Progenitor cell of endocrine pancreas (in vitro differentiated cells): ENCODE measurements at regions not wholly inside any gene's neighbourhood (a gene's known extent, or its start where the extent isn't known, plus 50 kb on each side); places are given as distances from the start of the nearest gene placed in this dataset.

Experiments used
- DNase-seq: peaks from one replicate; pipeline ENCODE4 v3.0.0; 2021; ENCODE audit warnings: low spot score; ENCODE audit not compliant: unreplicated experiment
- H3K27ac Mint-ChIP-seq: 2 replicates; pipeline ENCODE4 v1.8.0; 2021; ENCODE audit warnings: mild to moderate bottlenecking, moderate library complexity, mixed read lengths
- H3K27me3 Mint-ChIP-seq: 2 replicates; pipeline ENCODE4 v1.8.0; 2021; ENCODE audit warnings: mixed read lengths
- H3K36me3 Mint-ChIP-seq: 2 replicates; pipeline ENCODE4 v1.8.0; 2022; ENCODE audit warnings: mixed read lengths; ENCODE audit not compliant: insufficient read depth
- H3K4me1 Mint-ChIP-seq: 2 replicates; pipeline ENCODE4 v1.8.0; 2021; ENCODE audit warnings: low read depth, mixed read lengths
- H3K4me3 Mint-ChIP-seq: 2 replicates; pipeline ENCODE4 v1.8.0; 2021; ENCODE audit warnings: low read depth, mild to moderate bottlenecking, moderate library complexity, mixed read lengths
- H3K9me3 Mint-ChIP-seq: 2 replicates; pipeline ENCODE4 v1.8.0; 2021; ENCODE audit warnings: low read depth, mixed read lengths
- TF ChIP-seq, protein P1 (sequence below): fragments of 200-600 bp; sonication (generic); IDR thresholded peaks from one replicate; pipeline ENCODE4 v1.5.0; 2021; ENCODE audit warnings: antibody characterized with exemption, mild to moderate bottlenecking; ENCODE audit not compliant: unreplicated experiment

DNA sequence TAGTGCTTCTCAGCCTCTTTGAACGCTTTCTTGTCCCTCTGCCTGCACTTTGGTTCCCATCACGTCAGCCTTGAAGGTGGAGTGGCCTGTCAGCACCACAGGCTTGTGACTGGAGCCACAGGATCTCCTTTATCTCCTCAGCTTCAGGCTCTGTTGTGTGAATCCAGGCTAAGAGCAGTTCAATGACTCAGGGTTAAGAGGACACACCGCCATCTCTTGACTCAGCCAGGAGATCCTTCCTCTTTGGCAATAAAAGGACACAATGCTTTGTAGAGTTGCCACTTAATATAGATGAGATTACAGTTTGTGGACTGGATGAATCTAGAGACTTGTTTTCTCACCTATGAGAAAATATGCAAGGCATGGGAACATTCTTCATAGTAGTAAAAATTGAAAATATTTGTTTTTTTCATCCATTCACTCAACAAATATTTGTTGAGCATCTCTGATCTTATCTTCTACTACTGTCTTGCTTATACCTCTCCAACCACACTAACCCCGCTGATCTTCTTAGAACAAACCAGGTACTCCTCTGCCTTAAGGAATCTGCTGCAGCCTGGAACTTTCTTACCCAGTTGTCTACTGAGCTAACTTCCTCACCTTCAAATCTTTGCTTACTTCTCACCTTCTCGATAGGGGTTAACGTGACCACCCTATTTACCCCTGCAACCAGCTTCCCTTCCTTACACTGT lies 62.3 kb downstream of the UCHL1 start:
- H3K9me3 Mint-ChIP-seq, result peaks cover 9% of the 10 kb centered on the region
- H3K36me3 Mint-ChIP-seq, result no peaks in the 10 kb centered on the region
- no peak overlapping the region for H3K27ac Mint-ChIP-seq
- peaks cover 7% of the 10 kb centered on the region for H3K4me1 Mint-ChIP-seq
- peaks cover 3% of the 10 kb centered on the region for H3K27me3 Mint-ChIP-seq
- H3K4me3 Mint-ChIP-seq, result no peak overlapping the region
- no peak for DNase-seq
- TF ChIP-seq, protein P1, sequence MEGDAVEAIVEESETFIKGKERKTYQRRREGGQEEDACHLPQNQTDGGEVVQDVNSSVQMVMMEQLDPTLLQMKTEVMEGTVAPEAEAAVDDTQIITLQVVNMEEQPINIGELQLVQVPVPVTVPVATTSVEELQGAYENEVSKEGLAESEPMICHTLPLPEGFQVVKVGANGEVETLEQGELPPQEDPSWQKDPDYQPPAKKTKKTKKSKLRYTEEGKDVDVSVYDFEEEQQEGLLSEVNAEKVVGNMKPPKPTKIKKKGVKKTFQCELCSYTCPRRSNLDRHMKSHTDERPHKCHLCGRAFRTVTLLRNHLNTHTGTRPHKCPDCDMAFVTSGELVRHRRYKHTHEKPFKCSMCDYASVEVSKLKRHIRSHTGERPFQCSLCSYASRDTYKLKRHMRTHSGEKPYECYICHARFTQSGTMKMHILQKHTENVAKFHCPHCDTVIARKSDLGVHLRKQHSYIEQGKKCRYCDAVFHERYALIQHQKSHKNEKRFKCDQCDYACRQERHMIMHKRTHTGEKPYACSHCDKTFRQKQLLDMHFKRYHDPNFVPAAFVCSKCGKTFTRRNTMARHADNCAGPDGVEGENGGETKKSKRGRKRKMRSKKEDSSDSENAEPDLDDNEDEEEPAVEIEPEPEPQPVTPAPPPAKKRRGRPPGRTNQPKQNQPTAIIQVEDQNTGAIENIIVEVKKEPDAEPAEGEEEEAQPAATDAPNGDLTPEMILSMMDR, result no peak

DNA sequence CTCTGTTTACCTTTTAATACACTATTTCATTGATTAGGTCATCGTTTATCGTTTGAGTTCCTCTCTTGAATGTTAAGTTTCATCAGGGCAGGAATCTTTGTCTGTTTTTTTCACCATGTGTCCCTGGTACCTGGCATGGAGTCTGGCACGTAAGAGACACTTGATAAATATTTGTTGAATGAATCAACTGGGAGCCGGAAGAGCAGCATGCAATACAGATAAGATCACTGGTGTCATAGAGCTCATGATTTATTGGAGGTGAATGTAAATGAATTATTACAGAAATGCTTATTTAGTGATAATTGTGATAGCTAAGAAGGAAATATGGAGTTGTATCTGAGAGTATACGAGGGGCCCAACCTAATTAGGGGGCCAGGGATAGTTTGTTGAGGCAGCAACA lies 62.8 kb downstream of the UCHL1 start:
- Mint-ChIP-seq H3K27ac (peak overlapping the region; percentile 12), H3K4me1 (peaks cover 7% of the 10 kb centered on the region), H3K36me3 (no peaks in the 10 kb centered on the region), H3K9me3 (peaks cover 8% of the 10 kb centered on the region), H3K4me3 (no peak overlapping the region), H3K27me3 (peaks cover 3% of the 10 kb centered on the region)
- DNase-seq, result no peak
- TF ChIP-seq, protein P1, result no peak

DNA sequence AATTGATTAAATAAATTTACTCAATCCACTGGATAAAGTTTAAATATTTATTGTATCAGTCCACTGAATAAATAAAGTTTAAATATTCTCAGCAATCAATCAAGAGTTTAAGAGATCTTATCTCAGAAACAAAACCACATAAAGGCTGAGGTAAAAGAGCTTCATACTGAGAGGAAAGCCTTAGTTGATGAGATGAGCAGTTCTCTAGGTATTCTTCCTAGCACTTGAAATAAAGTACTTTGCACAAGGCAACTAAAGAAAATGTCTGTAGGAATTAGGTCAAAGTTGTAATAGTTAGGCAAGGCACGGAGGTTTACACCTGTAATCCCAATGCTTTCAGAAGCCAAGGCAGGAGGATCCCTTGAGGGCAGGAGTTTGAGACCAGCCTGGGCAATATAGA lies 63.5 kb downstream of the UCHL1 start:
- Mint-ChIP-seq H3K4me1 (peaks cover 7% of the 10 kb centered on the region), H3K27ac (no peak overlapping the region)

DNA sequence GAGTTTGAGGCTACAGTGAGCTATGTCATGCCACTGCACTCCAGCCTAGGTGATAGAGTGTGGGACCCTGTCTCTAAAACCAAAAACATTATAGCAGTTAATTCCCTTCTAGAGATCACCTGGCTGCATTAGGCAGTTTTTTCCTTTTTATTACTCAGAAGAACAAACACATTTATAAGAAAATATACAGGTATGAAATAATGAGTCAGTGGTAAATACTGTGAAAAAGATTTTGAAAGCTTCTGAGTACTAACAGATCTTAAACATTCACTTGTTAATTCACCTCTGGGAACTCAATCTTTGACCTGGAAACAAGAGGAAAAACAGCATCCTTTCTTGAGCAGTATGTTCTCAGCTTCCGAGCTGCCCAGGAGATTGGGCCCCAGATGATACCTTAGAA lies 64.1 kb downstream of the UCHL1 start:
- Mint-ChIP-seq H3K9me3 (peaks cover 3% of the 10 kb centered on the region), H3K27ac (no peak overlapping the region), H3K4me1 (peaks cover 7% of the 10 kb centered on the region), H3K36me3 (no peaks in the 10 kb centered on the region), H3K27me3 (peaks cover 3% of the 10 kb centered on the region), H3K4me3 (no peak overlapping the region)
- DNase-seq, result no peak
- TF ChIP-seq, protein P1, result no peak

More for the DNA sequence above, 63.5 kb downstream of the UCHL1 start:
- TF ChIP-seq, protein P1, result no peak
- Mint-ChIP-seq H3K4me3 (no peak overlapping the region), H3K9me3 (peaks cover 5% of the 10 kb centered on the region), H3K36me3 (no peaks in the 10 kb centered on the region), H3K27me3 (peaks cover 3% of the 10 kb centered on the region)
- no peak for DNase-seq

DNA sequence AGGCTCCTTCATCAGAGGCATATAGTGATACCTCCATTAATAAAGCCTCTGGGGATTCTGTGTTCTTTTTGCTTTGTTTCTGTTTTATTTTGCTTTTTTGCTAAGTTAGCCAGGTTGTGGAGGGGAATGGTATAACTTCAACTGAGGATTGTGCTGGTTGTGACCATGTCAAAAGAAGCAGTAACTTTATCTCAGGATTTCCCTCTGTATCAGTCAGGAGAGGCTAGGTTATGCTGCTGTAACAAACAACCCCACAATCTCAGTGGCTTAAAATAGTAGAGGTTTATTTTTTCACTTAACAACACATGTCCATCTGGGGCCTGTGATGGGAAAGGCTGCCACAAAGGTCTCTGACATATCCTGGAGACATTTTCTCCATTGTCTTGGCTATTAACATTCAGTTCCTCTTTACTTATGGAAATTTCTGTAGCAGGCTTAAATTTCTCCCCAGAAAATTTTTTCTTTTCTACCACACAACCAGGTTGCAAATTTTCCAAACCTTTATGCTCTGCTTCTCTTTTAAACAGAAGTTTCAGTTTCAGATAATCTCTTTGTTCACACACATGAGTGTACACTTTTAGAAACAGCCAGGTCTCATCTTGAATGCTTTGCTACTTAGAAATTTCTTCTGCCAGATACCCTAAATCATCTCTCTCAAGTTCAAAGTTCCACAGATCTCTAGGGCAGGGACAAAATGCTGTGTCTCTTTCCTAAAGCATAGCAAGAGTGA lies 64.7 kb downstream of the UCHL1 start:
- DNase-seq, result no peak
- Mint-ChIP-seq H3K4me1 (peaks cover 7% of the 10 kb centered on the region), H3K27me3 (peaks cover 3% of the 10 kb centered on the region), H3K4me3 (no peak overlapping the region), H3K9me3 (peaks cover 2% of the 10 kb centered on the region), H3K36me3 (no peaks in the 10 kb centered on the region), H3K27ac (no peak overlapping the region)
- TF ChIP-seq, protein P1, result no peak
